GM18858 (cell line): ENCODE measurements at regions not wholly inside any gene's neighbourhood (a gene's known extent, or its start where the extent isn't known, plus 50 kb on each side); places are given as distances from the start of the nearest gene placed in this dataset.

ENCODE experiments used
- ATAC-seq: cut with Tn5 transposase; IDR thresholded peaks from one replicate; pipeline ENCODE4 v1.9.1; 2021; ENCODE audit not compliant: unreplicated experiment

GRCh38 chr10:3229815-3230214 lies 57.2 kb upstream of the PITRM1 start:
- no peak for ATAC-seq

- ATAC-seq, result no peak
These were observed 56.0 kb upstream of the PITRM1 start for GRCh38 chr10:3228629-3228945.

GRCh38 chr10:3226960-3227744 lies 54.6 kb upstream of the PITRM1 start:
- ATAC-seq, result no peak

- no peak for ATAC-seq
These were observed 53.0 kb upstream of the PITRM1 start for GRCh38 chr10:3225561-3225960.

- ATAC-seq, result no peak
These were observed 51.7 kb upstream of the PITRM1 start for GRCh38 chr10:3224241-3224640.

GRCh38 chr10:3222626-3223025 lies 50.0 kb upstream of the PITRM1 start:
- no peak for ATAC-seq
